T-helper 1 cell treated with Interleukin-12 subunit alpha and Interleukin-12 subunit beta and Interleukin-4 antibody, amounts not matched to agents 30 ng/mL and 1 ng/mL, for 36 hours (primary cell): ENCODE measurements at regions not wholly inside any gene's neighbourhood (a gene's known extent, or its start where the extent isn't known, plus 50 kb on each side); places are given as distances from the start of the nearest gene placed in this dataset.
"Not testable (repeated sequence)": the region's sequence is repeated elsewhere in the genome, so short reads cannot be mapped to it uniquely, and the experiment has no call there.

Source experiments
- intact Hi-C: fragments of 100-400 bp; cut with micrococcal nuclease; formaldehyde crosslinking; loops from one replicate; pipeline ENCODE4 v1.15.1; 2024

DNA sequence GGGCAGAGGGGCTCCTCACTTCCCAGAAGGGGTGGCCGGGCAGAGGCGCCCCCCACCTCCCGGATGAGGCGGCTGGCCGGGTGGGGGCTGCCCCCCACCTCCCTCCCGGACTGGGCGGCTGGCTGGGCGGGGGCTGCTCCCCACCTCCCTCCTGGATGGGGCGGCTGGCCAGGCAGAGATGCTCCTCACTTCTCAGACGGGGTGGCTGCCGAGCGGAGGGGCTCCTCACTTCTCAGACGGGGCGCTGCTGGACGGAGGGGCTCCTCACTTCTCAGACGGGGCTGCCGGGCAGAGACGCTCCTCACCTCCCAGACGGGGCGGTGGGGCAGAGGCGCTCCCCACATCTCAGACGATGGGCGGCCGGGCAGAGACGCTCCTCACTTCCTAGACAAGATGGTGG lies 573.3 kb downstream of the C6orf118 start:
- intact Hi-C loops = not testable (repeated sequence)

DNA sequence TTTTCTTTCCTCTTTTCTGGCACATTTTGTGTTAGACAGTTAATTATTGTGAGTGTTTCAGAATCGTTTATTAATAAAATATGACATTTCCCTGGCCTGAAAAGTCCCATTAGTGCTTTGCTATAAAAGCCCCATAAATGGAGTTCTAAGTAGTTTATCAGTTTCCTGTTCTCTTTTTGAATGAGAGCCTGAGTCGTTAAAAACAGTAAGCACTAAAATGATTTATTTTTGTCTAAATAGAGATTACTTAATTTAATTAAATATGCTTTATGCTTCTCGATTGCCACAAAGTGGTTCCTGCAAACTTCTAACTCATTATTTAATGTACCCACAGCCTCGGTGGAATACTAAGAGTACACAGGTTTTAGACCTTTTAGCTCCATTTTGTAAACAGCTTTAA lies 577.9 kb downstream of the C6orf118 start:
- intact Hi-C loops = no loop called here

- intact Hi-C loops = no loop called here
These were observed 587.9 kb downstream of the C6orf118 start for GRCh38 chr6:164721460-164721859.

- intact Hi-C loops = no loop called here
These were observed 608.9 kb downstream of the C6orf118 start for GRCh38 chr6:164700497-164700896.

DNA sequence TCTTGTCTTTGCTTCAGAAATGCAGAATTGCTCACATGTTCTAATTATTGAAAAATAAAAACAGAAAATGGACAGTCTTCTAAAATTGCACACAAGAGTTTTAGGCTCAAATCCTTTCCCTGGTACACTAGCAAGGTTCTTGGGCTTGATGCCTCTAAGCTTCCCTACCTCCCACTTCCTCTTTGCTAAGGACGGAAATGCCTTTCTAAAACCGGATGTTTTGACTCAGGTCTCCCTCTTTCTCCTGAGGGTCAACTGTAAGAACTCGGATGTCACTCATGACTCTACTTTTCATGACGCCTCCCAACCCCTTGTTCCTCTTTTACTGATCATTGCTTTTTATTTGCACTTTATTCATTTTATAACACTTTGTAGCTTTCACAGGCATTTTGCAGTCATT lies 613.5 kb downstream of the C6orf118 start:
- intact Hi-C loops = no loop called here

- intact Hi-C loops = no loop called here
These were observed 615.0 kb downstream of the C6orf118 start for GRCh38 chr6:164694386-164694785.

- intact Hi-C loops = no loop called here
These were observed 615.5 kb downstream of the C6orf118 start for GRCh38 chr6:164693944-164694343.

DNA sequence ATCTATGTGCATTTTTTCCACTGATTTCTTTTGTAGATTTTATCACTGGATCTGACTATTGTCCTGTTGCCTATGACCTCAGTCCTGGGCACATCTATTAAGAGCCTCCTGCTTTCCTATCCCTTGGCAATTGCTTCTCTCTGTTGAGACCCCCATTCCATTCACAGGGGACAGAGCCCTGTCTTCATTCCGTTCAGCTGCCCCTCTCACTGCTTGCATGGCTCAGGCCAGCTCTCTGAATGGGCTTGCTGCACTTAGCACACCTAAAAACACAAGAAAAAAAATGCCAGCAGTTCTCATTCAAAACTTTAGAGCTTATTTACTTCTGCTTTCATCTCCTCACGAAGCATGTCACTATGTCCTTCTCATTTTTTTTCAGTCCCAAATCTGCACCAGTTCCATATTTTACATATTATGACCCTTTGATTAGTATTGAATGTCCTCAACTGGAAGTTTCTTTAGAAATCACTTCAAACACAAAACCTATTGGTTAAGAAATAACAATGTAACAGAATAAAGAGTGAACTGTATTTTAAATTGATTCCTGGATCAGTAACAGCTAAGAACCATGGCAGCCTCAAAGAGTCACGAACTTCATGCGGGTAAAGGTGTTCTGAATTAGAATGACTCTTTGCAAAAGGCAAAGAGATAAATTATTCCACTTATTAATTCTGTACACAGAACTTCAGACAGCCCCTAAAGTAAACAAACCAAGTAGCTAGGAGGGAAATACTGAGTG lies 616.5 kb downstream of the C6orf118 start:
- intact Hi-C loops = no loop called here

GRCh38 chr6:164690702-164691500 lies 618.5 kb downstream of the C6orf118 start:
- intact Hi-C loops = no loop called here

DNA sequence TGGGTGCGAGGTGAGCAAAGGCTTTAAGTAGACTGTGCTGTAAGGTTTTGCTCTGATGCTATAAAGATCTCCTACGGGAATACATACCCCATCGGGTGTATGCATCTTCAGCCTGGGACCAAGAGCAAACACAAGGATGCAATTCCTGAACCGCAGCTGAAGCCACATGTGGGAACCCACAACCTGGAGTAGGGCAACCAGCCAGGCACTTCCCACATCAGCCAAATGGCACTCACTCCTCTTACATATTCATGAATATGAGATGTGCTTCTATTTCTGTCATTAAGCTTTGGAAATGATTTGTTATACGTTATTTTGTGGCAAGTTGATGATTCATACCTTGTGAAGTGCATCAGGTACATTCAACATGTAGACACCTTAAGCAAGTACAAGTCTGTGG lies 619.2 kb downstream of the C6orf118 start:
- intact Hi-C loops = no loop called here

DNA sequence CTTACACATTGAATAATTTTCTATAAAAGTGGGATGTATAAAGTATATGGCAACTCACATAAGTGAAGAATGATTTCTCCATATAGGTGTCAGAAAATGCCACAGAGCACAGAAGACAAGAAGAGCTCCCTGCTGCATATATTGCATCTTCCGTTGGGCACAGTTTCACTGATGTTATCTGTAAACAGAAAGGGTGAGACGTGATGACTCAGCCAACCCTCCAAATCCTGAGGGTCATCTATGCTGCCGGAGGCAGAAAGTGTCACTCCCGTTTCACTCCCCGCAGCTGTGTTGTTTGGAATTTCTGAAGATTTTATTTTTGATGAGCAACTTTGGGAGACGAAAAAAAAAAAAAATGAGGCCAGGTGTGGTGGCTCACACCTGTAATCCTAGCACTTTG lies 644.1 kb downstream of the C6orf118 start:
- intact Hi-C loops = no loop called here

DNA sequence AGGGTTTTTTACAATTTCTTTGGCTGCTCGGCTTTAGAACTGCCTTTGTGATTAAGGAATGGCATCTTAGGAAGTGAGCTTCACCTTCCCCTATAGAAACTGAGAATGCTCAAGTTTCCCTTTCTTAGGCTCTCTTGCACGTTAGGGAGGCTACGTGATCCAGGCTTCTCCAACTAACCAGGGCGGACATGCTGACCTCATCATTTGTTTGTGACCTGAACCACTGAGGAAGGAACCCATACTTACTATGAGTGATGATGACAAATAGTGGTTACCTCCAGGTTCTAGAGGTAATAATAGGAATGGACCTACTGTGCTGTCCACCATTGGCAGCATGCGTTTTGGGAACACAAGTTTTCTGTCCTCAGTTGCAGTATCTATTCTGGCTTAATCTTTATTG lies 645.8 kb downstream of the C6orf118 start:
- intact Hi-C loops = no loop called here

GRCh38 chr6:164661716-164662115 lies 647.7 kb downstream of the C6orf118 start:
- intact Hi-C loops = no loop called here

GRCh38 chr6:164660781-164661180 lies 648.6 kb downstream of the C6orf118 start:
- intact Hi-C loops = no loop called here

DNA sequence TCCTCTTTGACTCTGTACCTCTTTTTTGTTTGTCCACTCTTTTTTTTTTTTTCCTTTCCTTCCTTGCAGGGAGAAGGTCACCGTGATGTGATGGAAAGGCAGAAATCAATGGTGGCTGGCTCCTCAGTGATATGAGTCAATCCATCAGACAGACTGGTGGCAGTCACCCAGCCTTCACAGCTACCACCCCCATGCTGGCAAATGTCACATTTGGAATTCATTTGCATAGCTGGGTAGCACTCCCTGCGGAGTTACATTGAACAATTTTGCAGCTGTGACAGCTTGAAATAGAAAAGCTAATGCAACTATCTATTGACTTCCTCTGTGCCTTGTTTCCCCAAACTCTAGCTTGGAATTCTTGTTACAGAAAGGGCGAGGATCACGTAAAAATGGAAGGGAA lies 668.4 kb downstream of the C6orf118 start:
- intact Hi-C loops = no loop called here

DNA sequence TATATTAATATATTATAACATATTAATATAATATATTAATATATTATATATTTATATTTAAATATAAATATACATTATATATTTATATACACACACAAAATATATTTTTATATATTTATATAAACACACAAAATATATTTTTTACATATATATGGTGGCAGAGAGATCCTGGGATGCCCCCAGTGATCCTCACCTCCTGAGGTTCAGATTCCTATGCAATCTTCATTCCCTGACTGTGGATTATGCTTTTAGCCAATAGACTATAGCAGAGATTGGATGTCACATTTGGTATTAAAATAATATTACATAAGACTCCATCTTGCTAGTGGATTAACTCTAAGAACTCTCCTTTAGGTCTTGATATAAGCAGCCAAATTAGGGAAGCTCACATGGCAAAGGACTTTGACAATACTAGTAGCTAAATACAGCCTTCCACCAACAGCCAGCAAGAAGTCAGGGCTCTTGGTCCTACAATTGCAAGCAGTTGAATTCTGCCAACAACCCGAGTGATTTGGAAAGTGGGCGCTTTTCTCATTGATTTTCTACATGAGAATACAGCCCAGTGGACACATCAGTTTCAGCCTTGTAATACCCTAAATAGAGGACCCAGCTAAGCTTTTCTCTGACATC lies 681.0 kb downstream of the C6orf118 start:
- intact Hi-C loops = loop anchor here (10.0 kb wide), 2 partner anchors 1214 to 1396 kb away; partner anchors contain the start of gene QKI

GRCh38 chr6:164616917-164617524 lies 692.4 kb downstream of the C6orf118 start:
- intact Hi-C loops = no loop called here

DNA sequence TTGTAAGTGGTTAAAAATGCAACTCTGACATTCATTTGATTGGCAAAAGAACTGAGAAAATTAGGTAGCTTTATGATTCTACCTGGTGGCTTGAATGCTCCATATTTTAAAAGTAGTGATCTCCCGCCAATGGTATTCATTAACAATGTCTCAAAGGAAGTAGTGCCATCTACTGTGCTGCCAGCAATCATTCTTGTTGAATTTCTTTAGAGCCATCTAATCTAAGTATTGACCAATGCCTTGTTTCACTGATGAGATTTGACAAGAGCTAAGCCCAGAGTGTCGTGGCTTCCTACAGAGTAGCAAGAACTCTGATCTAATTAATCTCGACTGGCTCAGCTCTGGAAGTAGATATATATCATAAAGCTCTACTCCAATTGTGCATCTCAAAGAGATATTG lies 696.7 kb downstream of the C6orf118 start:
- intact Hi-C loops = no loop called here

DNA sequence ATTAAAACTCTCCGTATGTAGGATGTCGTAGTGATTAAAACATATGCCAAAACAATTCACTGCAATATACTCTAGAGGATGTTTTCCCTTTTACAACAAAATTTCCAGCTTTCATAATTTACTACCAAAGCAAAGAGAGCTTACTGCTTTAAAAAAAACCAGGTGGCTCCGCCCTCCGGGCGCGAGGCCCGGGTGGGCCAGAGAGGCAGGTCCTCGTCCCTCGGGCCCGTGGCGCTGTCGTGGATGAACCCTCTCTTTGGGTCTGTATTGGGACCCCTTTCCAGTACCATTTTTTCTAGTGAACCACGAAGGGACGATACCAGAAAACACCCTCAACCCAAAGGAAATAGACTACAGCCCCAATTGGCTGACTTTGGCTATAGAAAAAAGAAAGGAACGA lies 698.5 kb downstream of the C6orf118 start:
- intact Hi-C loops = not testable (repeated sequence)

DNA sequence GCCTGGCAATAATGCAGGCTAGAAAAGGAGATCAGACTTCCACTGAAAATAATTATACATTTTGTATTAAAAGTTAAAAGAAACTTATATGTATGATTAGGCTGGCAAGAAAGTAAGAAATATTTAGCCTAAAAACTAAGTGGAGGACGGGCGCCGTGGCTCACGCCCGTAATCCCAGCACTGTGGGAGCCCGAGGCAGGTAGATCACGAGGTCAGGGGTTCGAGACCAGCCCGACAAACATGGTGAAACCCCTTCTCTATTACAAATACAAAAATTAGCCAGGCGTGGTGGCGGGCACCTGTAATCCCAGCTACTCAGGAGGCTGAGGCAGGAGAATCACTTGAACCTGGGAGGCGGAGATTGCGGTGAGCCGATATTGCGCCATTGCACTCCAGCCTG lies 707.0 kb downstream of the C6orf118 start:
- intact Hi-C loops = not testable (repeated sequence)

- intact Hi-C loops = no loop called here
These were observed 727.8 kb downstream of the C6orf118 start for GRCh38 chr6:164581563-164581962.

DNA sequence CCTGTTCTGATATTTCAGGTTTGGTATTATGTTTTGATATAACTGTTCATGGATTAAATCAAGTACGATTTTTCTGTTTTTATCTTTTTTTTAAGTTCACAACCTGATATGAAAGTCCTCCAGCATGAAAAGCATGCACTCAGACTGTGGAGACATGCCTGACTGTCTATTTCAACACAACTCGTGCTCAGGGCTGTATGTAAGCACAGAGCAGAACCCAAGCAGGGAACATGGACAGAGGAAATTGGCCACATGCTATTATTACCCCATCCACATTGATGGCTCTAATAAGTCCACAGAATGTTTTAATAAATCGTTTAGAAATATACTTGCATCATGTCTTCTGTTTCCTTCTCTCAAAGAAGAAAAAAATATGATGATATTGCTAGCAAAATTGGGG lies 730.4 kb downstream of the C6orf118 start:
- intact Hi-C loops = no loop called here
